GM19372 (cell line): ENCODE measurements at regions not wholly inside any gene's neighbourhood (a gene's known extent, or its start where the extent isn't known, plus 50 kb on each side); places are given as distances from the start of the nearest gene placed in this dataset.
"Not testable (repeated sequence)": the region's sequence is repeated elsewhere in the genome, so short reads cannot be mapped to it uniquely, and the experiment has no call there.

Experiments
- ATAC-seq: cut with Tn5 transposase; IDR thresholded peaks from one replicate; pipeline ENCODE4 v1.9.1; 2021; ENCODE audit warnings: mild to moderate bottlenecking, low read depth, moderate library complexity; ENCODE audit not compliant: unreplicated experiment

DNA sequence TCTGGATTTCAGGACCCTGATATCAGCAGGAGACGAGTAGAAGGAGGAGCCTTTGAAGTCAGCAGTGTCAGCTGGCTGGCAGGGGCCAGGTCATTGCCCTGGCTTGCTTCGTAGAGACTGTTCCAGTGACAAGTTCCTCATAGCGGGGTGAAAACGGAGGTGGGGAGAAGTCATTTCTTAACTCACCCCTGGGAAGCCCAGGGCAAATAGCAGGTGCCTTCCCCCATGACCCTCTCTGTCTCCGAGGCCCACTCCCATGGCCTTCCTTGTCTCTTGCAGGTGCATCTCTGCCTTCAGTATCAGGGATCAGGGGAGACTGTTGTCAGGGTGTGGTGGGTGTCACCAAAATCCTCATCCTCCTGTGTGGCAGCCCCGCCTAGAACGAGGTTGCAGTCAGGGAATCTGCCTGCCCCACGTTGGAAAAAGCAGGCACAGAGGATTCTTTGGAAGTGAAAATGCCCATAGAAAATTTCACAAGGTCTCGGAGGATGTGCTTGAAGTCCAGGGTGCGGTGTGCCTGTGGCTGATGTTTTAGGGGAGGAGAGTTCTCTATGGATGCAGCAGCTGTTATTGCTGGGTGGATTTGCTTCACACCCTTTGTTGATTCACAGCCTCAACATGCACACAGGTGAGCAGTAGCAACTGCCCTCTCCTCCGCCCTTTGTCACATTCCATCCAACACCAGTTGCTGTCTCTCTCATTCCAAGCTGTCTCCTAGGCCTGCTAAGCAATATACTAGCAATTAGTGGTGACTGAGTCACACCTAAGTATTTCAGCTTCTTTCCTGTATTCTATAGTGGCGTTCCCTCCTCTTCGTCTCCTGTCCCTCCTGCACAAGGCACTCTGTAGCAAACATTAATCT, 142.6 kb upstream of the FHL2 start:
- ATAC-seq, result no peak

- no peak for ATAC-seq
Measured at GRCh38 chr2:105540642-105541041, 141.8 kb upstream of the FHL2 start.

- ATAC-seq, result no peak
Measured at GRCh38 chr2:105539331-105539730, 140.5 kb upstream of the FHL2 start.

GRCh38 chr2:105538840-105539239, 140.0 kb upstream of the FHL2 start:
- ATAC-seq, result no peak

- no peak for ATAC-seq
Measured at GRCh38 chr2:105537920-105538319, 139.1 kb upstream of the FHL2 start.

DNA sequence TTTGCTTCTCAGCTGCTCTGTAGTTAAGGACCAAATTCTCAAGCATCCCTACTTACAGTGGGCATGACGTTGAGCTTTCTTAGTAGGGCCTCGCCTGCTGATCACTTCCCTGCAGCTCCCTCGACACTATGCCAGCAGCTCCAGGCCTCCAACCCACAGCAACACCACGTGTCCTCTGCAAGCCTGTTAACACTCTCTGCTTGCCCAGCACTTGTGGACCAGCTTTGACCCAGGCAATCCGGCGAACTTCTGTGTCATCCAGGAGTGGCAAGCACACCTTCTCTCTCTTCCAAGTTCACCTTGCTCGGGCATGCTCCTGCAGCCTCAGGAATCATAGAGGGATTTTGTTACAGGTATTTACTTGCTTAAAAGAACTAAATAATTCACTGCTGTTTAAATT, 138.6 kb upstream of the FHL2 start:
- no peak for ATAC-seq

- no peak for ATAC-seq
Measured at GRCh38 chr2:105536175-105536574, 137.3 kb upstream of the FHL2 start.

DNA sequence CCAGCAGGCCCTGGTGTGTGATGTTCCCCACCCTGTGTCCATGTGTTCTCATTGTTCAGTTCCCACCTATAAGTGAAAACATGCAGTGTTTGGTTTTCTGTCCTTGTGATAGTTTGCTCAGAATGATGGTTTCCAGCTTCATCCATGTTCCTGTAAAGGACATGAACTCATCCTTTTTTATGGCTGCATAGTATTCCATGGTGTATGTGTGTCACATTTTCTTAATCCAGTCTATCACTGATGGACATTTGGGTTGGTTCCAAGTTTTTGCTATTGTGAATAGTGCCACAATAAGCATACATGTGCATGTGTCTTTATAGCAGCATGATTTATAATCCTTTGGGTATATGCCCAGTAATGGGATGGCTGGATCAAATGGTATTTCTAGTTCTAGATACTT, 130.4 kb upstream of the FHL2 start:
- not testable (repeated sequence) for ATAC-seq

DNA sequence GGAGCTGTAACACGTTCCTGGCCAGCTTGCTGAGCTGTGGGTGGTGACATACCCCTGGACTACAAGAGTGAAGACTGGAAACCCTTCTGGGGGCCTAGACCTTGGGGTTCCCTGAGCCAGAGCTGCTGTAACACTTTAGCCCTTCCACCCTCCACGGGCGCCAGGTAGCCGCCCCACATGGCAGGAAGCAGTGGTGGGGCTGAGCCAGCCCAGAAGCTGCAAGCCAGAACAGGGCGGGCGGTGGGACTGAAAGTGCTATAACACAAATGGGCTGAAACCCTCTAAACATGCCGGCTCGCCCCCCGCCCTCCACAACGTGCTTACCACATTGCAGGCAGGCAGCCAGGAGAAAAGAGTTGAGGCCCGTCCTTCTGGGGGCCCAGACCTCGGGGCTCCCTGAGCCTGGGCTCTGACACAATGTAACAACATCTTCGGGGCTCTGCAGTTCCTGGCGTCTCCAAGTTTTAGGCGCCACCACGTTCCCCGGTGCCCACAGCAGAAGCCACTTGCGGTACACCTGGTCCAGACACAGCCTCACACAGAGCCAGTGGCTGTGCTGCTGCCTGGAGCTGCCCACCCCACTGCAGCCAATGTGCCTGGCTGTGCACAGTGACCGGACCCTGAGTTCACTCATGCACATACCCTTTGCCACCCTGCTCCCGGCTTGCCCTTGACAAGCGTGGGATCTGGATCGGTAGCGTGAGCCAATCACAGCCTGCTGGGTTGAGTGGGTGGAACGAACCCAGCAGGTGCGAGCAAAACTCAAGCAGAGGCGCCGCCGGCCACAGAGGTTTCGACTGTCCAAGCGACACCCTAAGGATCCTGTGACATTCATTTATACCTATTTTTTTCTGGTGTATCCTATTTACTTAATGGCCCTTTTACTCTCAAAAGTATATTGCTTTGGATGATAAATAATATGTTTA, 127.4 kb upstream of the FHL2 start:
- no peak for ATAC-seq

DNA sequence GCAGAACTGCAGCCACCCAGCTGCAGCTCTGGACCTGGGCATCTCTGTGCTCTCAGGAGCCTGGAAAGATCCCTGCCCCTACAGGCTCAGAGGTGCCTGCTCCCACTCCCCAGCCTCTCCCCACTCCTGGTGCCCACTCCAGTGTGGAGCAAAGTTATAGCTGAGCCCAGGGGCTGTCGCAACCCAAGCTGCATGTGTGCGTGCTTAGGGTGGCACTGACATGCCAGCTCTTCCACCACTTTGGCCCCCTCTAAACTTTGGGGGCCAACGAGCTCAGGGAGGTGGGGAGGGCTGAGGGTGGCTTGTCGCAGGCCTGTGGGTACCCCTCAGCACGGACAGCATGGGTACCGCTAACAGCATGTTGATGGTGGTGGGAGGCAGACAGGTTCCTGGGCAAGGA, 126.3 kb upstream of the FHL2 start:
- no peak for ATAC-seq

DNA sequence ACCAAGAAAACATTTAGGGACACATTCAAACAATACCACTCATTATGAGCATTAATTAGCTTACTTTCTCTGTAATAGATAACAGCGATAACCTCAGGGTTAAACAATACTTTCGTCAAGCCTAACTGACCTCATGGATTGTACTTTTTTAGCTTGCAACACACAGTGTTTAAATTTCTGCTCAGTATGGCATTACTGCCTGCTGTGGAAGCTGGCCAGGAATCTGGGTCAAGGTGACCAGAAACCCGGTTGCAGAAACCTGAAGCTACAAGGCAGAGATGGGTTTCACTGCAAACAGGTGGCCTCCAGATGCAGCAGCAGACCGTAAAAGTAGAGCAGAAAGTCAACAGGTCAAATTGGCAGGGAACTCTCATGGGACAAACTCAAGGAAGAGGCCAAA, 123.8 kb upstream of the FHL2 start:
- ATAC-seq, result no peak

DNA sequence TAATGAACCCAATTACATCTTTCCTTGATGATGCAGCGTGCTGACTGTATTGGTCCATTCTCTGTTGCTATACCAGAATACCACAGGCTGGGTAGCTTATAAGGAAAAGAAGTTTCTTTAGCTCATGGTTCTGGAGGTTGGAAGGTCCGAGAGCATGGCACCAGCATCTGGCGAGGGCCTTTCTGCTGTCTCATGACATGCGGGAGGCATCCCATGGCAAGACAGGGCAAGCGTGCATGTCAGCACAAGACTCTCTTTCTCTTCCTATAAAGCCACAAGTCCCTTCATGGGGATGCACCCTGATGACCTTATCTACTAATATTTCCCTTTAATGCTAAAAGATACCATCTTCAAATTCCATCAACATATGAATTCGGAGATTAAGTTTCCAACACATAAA, 122.8 kb upstream of the FHL2 start:
- no peak for ATAC-seq

GRCh38 chr2:105521176-105521575, 122.3 kb upstream of the FHL2 start:
- ATAC-seq, result no peak

GRCh38 chr2:105519516-105519915, 120.7 kb upstream of the FHL2 start:
- no peak for ATAC-seq

DNA sequence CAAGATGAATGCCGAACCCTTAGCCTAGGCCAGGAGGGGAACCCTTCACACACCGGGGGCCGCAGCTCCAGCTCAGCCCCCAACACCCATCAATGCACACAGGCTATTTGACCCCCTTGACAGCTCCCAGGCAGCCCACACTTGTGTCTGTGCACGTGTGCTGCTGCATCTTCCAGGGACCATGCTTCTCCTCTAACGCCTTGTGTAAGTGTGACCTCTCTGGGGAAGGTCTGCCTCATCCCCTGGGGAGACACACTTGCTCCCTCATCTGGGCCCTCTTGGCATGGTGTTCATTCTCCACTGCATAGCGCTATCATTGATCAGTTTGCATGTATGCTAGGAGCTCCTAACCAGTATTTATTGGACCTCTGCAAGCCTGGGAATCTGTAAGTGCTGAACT, 120.0 kb upstream of the FHL2 start:
- no peak for ATAC-seq

DNA sequence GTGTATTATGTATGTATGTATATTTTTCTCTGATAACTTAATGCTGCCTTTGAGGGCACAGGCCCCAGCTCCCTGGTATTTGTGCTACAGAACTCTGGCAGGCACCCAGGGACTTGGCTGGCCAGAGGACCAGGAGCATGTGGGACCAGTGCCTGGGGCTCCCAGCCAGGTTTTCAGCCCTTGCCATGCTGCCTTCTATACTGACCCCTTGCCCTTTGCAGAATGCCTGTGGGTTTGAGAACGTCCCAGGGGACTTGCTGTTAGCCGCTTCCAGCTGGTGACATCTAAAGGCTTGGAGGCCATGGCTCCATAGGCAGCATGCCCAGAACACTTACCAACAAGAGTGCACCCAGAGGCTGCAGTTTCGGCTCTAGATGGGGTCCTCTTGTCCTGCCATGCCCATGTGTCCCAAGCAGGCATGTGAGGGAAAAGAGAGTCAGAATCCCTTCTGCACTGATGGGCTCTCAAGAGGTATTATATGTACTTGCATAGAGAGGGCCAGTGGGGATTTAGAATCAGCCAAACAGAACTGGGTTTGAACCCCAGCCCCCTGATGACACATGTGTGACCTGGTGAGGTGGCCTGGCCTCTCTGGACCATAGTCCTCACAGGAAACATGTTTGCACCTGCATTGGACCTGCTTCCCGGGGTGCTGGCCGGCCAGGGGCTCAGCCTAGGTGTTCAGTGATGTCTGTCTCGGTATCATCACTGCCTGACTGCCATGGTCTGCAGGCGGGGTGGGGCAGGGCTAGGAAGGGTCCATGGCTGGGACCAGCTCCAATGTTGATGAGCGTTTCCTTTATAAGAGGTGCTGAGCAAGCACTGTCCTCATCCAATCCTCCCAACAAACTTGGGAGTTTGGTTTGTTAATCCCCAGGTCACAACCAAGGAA, 119.2 kb upstream of the FHL2 start:
- no peak for ATAC-seq

- ATAC-seq, result no peak
Measured at GRCh38 chr2:105515581-105516415, 116.9 kb upstream of the FHL2 start.

DNA sequence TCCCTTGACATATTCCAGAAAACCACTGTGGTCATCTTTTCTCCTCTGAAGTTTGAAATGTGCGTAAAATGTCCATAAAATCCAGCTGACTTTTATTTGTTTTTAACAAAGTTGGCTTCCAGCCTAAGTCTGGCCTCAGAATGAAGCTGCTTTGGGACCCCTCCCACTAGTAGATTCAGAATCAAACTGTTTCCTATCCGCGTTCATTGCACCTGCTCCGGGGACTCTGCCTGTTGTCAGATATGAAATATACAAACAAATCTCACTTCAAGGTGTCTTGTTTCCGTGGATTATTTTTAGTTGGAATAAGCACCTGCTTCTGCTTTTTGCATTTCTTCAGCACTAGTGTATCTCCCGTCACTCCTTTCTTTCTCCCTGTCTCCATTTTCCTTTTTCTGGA, 115.7 kb upstream of the FHL2 start:
- no peak for ATAC-seq

- ATAC-seq, result no peak
Measured at GRCh38 chr2:105510761-105511528, 112.1 kb upstream of the FHL2 start.
